Spleen (tissue), 7 donors: ENCODE measurements at regions not wholly inside any gene's neighbourhood (a gene's known extent, or its start where the extent isn't known, plus 50 kb on each side); places are given as distances from the start of the nearest gene placed in this dataset.

ENCODE experiments used
- CTCF ChIP-seq, 11 experiments: fragments of 200-600 bp in 7 of 11; fragments of 450-650 bp in 4 of 11; sonication (generic) in 4 of 11; IDR thresholded peaks in 8 of 11; conservative IDR thresholded peaks in 3 of 11; 1 replicate in 7 of 11; 2 replicates in 4 of 11; pipeline versions ENCODE4 v1.4.0 to v1.8.0; 2016 to 2021; ENCODE audit warnings: antibody characterized with exemption in 11 of 11, inconsistent platforms in 4 of 11, mild to moderate bottlenecking in 1 of 11
- POLR2A ChIP-seq, 3 donors: fragments of 450-650 bp; IDR thresholded peaks; one replicate each; pipeline ENCODE4 v1.5.1; 2017; ENCODE audit warnings: antibody characterized with exemption in 3 of 3, mild to moderate bottlenecking in 1 of 3
- POLR2AphosphoS5 ChIP-seq, 3 donors: sonication (generic); formaldehyde crosslinking; IDR thresholded peaks; one replicate each; pipeline ENCODE4 v1.5.1; 2017; ENCODE audit warnings: antibody characterized with exemption in 3 of 3
- donor health status: DM: no; HTN: no; CAD: no; lungs with moderate emphysema.
- donor health status: DM: no; HTN: no; CAD: no.
- donor health status: DM: no; HTN: no; CAD: no.

- no peak for TF ChIP-seq CTCF (IDR thresholded peaks at IDR 0.05 in 8 of 11, conservative IDR thresholded peaks at IDR 0.05 in 3 of 11)
- no peak for TF ChIP-seq POLR2A (IDR thresholded peaks at IDR 0.05)
- TF ChIP-seq POLR2AphosphoS5 (IDR thresholded peaks at IDR 0.05): no peak
Measured at GRCh38 chr17:49903523-49903922, 55.7 kb upstream of the TAC4 start.
